Kidney epithelial cell (primary cell): ENCODE measurements at regions not wholly inside any gene's neighbourhood (a gene's known extent, or its start where the extent isn't known, plus 50 kb on each side); places are given as distances from the start of the nearest gene placed in this dataset.

Experiments used
- DNase-seq: peaks from one replicate; pipeline ENCODE4 v3.0.0-alpha.2; 2010; ENCODE audit warnings: low read depth
- H3K27me3 ChIP-seq: 2 replicates; pipeline ENCODE4 v1.6.0; 2011; ENCODE audit warnings: low read length; ENCODE audit not compliant: control insufficient read depth, insufficient read depth
- H3K36me3 ChIP-seq: 2 replicates; pipeline ENCODE4 v1.5.1; 2011; ENCODE audit warnings: low read length; ENCODE audit not compliant: control insufficient read depth, insufficient read depth
- H3K4me3 ChIP-seq: 2 replicates; pipeline ENCODE4 v1.5.1; 2011; ENCODE audit warnings: low read depth, mild to moderate bottlenecking, control low read depth, low read length
- CTCF ChIP-seq: IDR thresholded peaks from 2 replicates; pipeline ENCODE4 v1.5.1; 2011; ENCODE audit warnings: mild to moderate bottlenecking, moderate library complexity, low read length, control low read depth, inconsistent platforms; ENCODE audit not compliant: insufficient read depth, poor library complexity, severe bottlenecking

GRCh38 chr1:187854457-187854856 is 1025.7 kb downstream of the PLA2G4A start:
- H3K27me3 ChIP-seq: no peaks in the 10 kb centered on the region
- H3K36me3 ChIP-seq: no peaks in the 10 kb centered on the region
- TF ChIP-seq CTCF: no peak
- DNase-seq: no peak
- no peak overlapping the region for H3K4me3 ChIP-seq

GRCh38 chr1:187862506-187862905 is 1033.8 kb downstream of the PLA2G4A start:
- no peak for DNase-seq
- Histone ChIP-seq H3K4me3 (no peak overlapping the region), H3K36me3 (no peaks in the 10 kb centered on the region), H3K27me3 (no peaks in the 10 kb centered on the region)
- no peak for TF ChIP-seq CTCF

GRCh38 chr1:187870552-187870951 is 1041.8 kb downstream of the PLA2G4A start:
- Histone ChIP-seq H3K36me3 (no peaks in the 10 kb centered on the region), H3K4me3 (no peak overlapping the region), H3K27me3 (no peaks in the 10 kb centered on the region)
- no peak for DNase-seq
- TF ChIP-seq CTCF: no peak

- DNase-seq: no peak
- H3K27me3 ChIP-seq: no peaks in the 10 kb centered on the region
- no peaks in the 10 kb centered on the region for H3K36me3 ChIP-seq
- H3K4me3 ChIP-seq: no peak overlapping the region
- TF ChIP-seq CTCF: no peak
These were observed 1042.6 kb downstream of the PLA2G4A start for GRCh38 chr1:187871177-187871845.

- Histone ChIP-seq H3K4me3 (no peak overlapping the region), H3K27me3 (no peaks in the 10 kb centered on the region), H3K36me3 (no peaks in the 10 kb centered on the region)
- no peak for DNase-seq
- TF ChIP-seq CTCF: no peak
These were observed 1043.8 kb downstream of the PLA2G4A start for GRCh38 chr1:187872550-187872949.

- no peak for TF ChIP-seq CTCF
- H3K27me3 ChIP-seq: no peaks in the 10 kb centered on the region
- no peak for DNase-seq
- no peak overlapping the region for H3K4me3 ChIP-seq
- no peaks in the 10 kb centered on the region for H3K36me3 ChIP-seq
These were observed 1044.4 kb downstream of the PLA2G4A start for GRCh38 chr1:187873126-187873525.
